ENCODE measurements at regions not wholly inside any gene's neighbourhood (a gene's known extent, or its start where the extent isn't known, plus 50 kb on each side); places are given as distances from the start of the nearest gene placed in this dataset.

- H3K9me3 Mint-ChIP-seq (ENCODE audit: unreplicated experiment): no peaks in the 10 kb centered on the region
- CTCF ChIA-PET: no interaction called here
- H3K27ac Mint-ChIP-seq (ENCODE audit: low read depth, unreplicated experiment): no peak overlapping the region
These were observed 448.5 kb downstream of the MEI4 start for GRCh38 chr6:78101387-78101786.

GRCh38 chr6:78110641-78111040 lies 457.8 kb downstream of the MEI4 start:
- H3K4me1 Mint-ChIP-seq (ENCODE audit: insufficient read depth, unreplicated experiment): no peaks in the 10 kb centered on the region
- BruUV-seq (replicated peaks): no TSS peak

More at GRCh38 chr6:78101387-78101786, 448.5 kb downstream of the MEI4 start:
- intact Hi-C loops (cut with micrococcal nuclease): no loop called here
- TF ChIP-seq CTCF (IDR thresholded peaks at IDR 0.05; ENCODE audit: unreplicated experiment): no peak
- no TSS peak for BruUV-seq (replicated peaks)
- no peaks in the 10 kb centered on the region for H3K36me3 Mint-ChIP-seq (ENCODE audit: insufficient read depth, unreplicated experiment)
- no peaks in the 10 kb centered on the region for H3K27me3 Mint-ChIP-seq (ENCODE audit: insufficient read depth, unreplicated experiment)
- H3K4me1 Mint-ChIP-seq (ENCODE audit: insufficient read depth, unreplicated experiment): no peaks in the 10 kb centered on the region
- H3K4me3 Mint-ChIP-seq (ENCODE audit: unreplicated experiment): no peak overlapping the region
- no peak for DNase-seq (ENCODE audit: unreplicated experiment)
- POLR2A ChIA-PET: no interaction called here

GRCh38 chr6:78117966-78118365 lies 465.1 kb downstream of the MEI4 start:
- BruUV-seq (replicated peaks): no TSS peak
- Mint-ChIP-seq H3K9me3 (ENCODE audit: unreplicated experiment) (peaks cover 10% of the 10 kb centered on the region), H3K4me3 (ENCODE audit: unreplicated experiment) (no peak overlapping the region), H3K4me1 (ENCODE audit: insufficient read depth, unreplicated experiment) (no peaks in the 10 kb centered on the region), H3K36me3 (ENCODE audit: insufficient read depth, unreplicated experiment) (no peaks in the 10 kb centered on the region), H3K27me3 (ENCODE audit: insufficient read depth, unreplicated experiment) (no peaks in the 10 kb centered on the region), H3K27ac (ENCODE audit: low read depth, unreplicated experiment) (no peak overlapping the region)
- DNase-seq (ENCODE audit: unreplicated experiment): no peak
- CTCF ChIA-PET: interaction anchor here (0.8 kb wide), 1 partner anchor 20 kb away, joined by 3 read pairs; no protein-coding TSS in a partner anchor
- POLR2A ChIA-PET: no interaction called here
- TF ChIP-seq CTCF (IDR thresholded peaks at IDR 0.05; ENCODE audit: unreplicated experiment): no peak
- intact Hi-C loops (cut with micrococcal nuclease): no loop called here

More at GRCh38 chr6:78110641-78111040, 457.8 kb downstream of the MEI4 start:
- Mint-ChIP-seq H3K36me3 (ENCODE audit: insufficient read depth, unreplicated experiment) (peaks cover 7% of the 10 kb centered on the region), H3K27ac (ENCODE audit: low read depth, unreplicated experiment) (no peak overlapping the region), H3K27me3 (ENCODE audit: insufficient read depth, unreplicated experiment) (no peaks in the 10 kb centered on the region), H3K9me3 (ENCODE audit: unreplicated experiment) (peaks cover 17% of the 10 kb centered on the region), H3K4me3 (ENCODE audit: unreplicated experiment) (no peak overlapping the region)
- DNase-seq (ENCODE audit: unreplicated experiment): no peak
- ChIA-PET CTCF (no interaction called here), POLR2A (no interaction called here)
- intact Hi-C loops (cut with micrococcal nuclease): no loop called here
- no peak for TF ChIP-seq CTCF (IDR thresholded peaks at IDR 0.05; ENCODE audit: unreplicated experiment)

DNA sequence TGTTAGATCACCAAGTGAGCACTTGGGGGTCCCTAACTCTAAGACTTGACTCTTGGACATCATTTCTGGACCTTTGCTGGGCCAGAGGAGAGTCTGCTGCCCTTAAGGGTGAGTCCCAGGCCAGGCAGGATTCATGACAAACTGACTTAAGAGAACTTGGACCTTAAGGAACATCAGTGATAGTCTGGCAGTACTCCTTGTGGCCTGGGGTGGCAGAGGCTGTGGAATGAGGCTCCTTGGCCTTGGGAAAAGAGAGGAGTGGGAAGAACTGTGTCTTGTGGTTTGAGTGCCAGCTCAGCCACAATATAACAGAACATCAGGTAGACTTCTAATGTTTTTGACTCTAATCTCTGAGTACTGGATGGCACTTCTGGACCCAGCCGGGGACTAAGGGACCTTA lies 478.7 kb downstream of the MEI4 start:
- TF ChIP-seq CTCF (IDR thresholded peaks at IDR 0.05; ENCODE audit: unreplicated experiment): no peak
- H3K4me1 Mint-ChIP-seq (ENCODE audit: insufficient read depth, unreplicated experiment): no peaks in the 10 kb centered on the region
- no peaks in the 10 kb centered on the region for H3K27me3 Mint-ChIP-seq (ENCODE audit: insufficient read depth, unreplicated experiment)
- ChIA-PET POLR2A (no interaction called here), CTCF (interaction anchor here (0.7 kb wide), 1 partner anchor 482 kb away, joined by 3 read pairs; no protein-coding TSS in a partner anchor)
- intact Hi-C loops (cut with micrococcal nuclease): no loop called here
- no peak overlapping the region for H3K27ac Mint-ChIP-seq (ENCODE audit: low read depth, unreplicated experiment)
- BruUV-seq (replicated peaks): no TSS peak
- no peak for DNase-seq (ENCODE audit: unreplicated experiment)
- no peak overlapping the region for H3K4me3 Mint-ChIP-seq (ENCODE audit: unreplicated experiment)
- H3K36me3 Mint-ChIP-seq (ENCODE audit: insufficient read depth, unreplicated experiment): no peaks in the 10 kb centered on the region
- H3K9me3 Mint-ChIP-seq (ENCODE audit: unreplicated experiment): no peaks in the 10 kb centered on the region
